Lung (tissue), 11 donors: ENCODE measurements at regions not wholly inside any gene's neighbourhood (a gene's known extent, or its start where the extent isn't known, plus 50 kb on each side); places are given as distances from the start of the nearest gene placed in this dataset.

Experiments used
- ATAC-seq: fragments of 200-7000 bp; cut with Tn5 transposase; one replicate; pipeline ENCODE4 v1.9.1; 2020; ENCODE audit warnings: moderate number of reproducible peaks; ENCODE audit not compliant: insufficient read depth, low FRiP score
- DNase-seq, 3 donors: peaks; one replicate each; pipeline ENCODE4 v3.0.0-alpha.2; 2013 to 2017
- H3K27ac ChIP-seq, 2 donors: one replicate each; pipeline ENCODE4 v1.5.1; 2013; ENCODE audit warnings: mild to moderate bottlenecking in 2 of 2, moderate library complexity in 2 of 2, control low read depth in 1 of 2, inconsistent platforms in 1 of 2, low read depth in 1 of 2, low read length in 1 of 2
- H3K27me3 ChIP-seq, 3 donors: one replicate each; pipeline ENCODE4 v1.5.1; 2013; ENCODE audit warnings: low read length in 2 of 3; ENCODE audit not compliant: control insufficient read depth in 3 of 3, insufficient read depth in 3 of 3
- H3K36me3 ChIP-seq, 4 donors: one replicate each; pipeline ENCODE4 v1.5.1; 2013; ENCODE audit warnings: low read length in 4 of 4, mild to moderate bottlenecking in 1 of 4, moderate library complexity in 1 of 4; ENCODE audit not compliant: control insufficient read depth in 4 of 4, insufficient read depth in 4 of 4
- H3K4me1 ChIP-seq, 5 donors: one replicate each; pipeline ENCODE4 v1.5.1; 2013; ENCODE audit warnings: low read length in 5 of 5, mild to moderate bottlenecking in 2 of 5, moderate library complexity in 1 of 5; ENCODE audit not compliant: control insufficient read depth in 5 of 5, insufficient read depth in 5 of 5
- H3K4me3 ChIP-seq: one replicate; pipeline ENCODE4 v1.5.1; 2013; ENCODE audit warnings: mild to moderate bottlenecking, control low read depth, moderate library complexity
- H3K9ac ChIP-seq, 2 donors: one replicate each; pipeline ENCODE4 v1.5.1; 2013; ENCODE audit warnings: low read length in 2 of 2, control low read depth in 1 of 2; ENCODE audit not compliant: insufficient read depth in 1 of 2
- H3K9me3 ChIP-seq, 4 donors: one replicate each; pipeline ENCODE4 v1.5.1; 2013; ENCODE audit warnings: low read length in 3 of 4, mild to moderate bottlenecking in 1 of 4, moderate library complexity in 1 of 4; ENCODE audit not compliant: control insufficient read depth in 4 of 4, insufficient read depth in 3 of 4
- CTCF ChIP-seq: IDR thresholded peaks from 2 replicates; pipeline ENCODE4 v1.5.1; 2012; ENCODE audit warnings: mild to moderate bottlenecking; ENCODE audit errors: control extremely low read depth, extremely low read depth
- WGBS, 2 donors: extraction: QIAGEN DNeasy Blood & Tissue Kit; methylation state at CpG; one replicate each; pipeline ENCODE4 v1.1.7; 2013; 5-methylcytosine and 5-hydroxymethylcytosine counted together
- donor health status: control.
- donor health status: control.
- donor health status: Bipolar disorder and iron deficiency.
- donor health status: healthy.
- donor health status: DM: yes; HTN: yes; CAD: no.

DNA sequence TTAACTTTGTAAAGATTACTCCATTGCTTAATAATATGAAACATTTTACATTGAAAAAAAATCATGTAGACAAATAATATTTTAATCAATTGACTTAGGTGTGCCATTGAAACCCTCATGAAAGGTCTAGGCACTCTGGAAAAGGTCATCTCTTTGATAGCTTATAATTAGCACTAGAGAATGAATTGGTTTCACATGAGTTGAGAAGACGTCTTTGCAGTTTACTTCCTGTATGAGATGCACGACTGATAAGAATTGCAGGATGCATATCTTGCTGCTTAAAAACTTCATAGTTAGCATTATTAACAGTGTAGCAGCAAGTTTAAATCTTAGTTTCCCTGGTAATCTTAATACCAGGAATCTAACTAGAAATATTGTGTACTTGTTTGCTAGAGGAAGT is 614.2 kb upstream of the COBL start:
- no peaks in the 10 kb centered on the region for H3K9me3 ChIP-seq
- no peak for TF ChIP-seq CTCF
- no peak overlapping the region for H3K4me3 ChIP-seq
- H3K4me1 ChIP-seq = no peaks in the 10 kb centered on the region
- ATAC-seq (no peak), DNase-seq (no peak)
- WGBS, 2 donors = 50 to 64% methylated on average over 2 of the region's 2 CpGs
- no peak overlapping the region for H3K9ac ChIP-seq
- no peaks in the 10 kb centered on the region for H3K36me3 ChIP-seq
- no peak overlapping the region for H3K27ac ChIP-seq
- no peaks in the 10 kb centered on the region for H3K27me3 ChIP-seq

DNA sequence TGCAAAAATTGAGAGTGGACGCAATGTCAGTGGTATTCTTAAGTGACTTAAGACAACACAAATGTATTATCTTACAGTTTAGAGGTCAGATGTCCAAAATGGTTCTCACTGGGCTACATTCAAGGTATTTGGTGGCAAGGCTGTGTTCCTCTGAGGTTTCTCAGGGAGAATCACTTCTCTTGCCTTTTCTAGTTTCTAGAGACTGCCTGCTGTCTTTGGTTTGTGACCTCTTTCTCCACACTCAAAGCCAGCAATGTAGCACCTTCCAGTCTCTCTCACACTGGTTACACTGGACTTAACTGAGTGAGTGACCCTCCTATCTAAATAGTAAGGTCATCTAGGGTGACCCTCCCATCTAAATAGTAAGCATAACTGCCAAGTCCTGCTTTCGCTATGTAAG is 613.2 kb upstream of the COBL start:
- no peaks in the 10 kb centered on the region for H3K4me1 ChIP-seq
- no peaks in the 10 kb centered on the region for H3K9me3 ChIP-seq
- no peak overlapping the region for H3K4me3 ChIP-seq
- 46 to 47% methylated on average over 2 of the region's 2 CpGs for WGBS, 2 donors
- no peak for ATAC-seq
- no peaks in the 10 kb centered on the region for H3K27me3 ChIP-seq
- H3K36me3 ChIP-seq = no peaks in the 10 kb centered on the region
- H3K27ac ChIP-seq = no peak overlapping the region
- no peak overlapping the region for H3K9ac ChIP-seq
- TF ChIP-seq CTCF = no peak
- DNase-seq = no peak

DNA sequence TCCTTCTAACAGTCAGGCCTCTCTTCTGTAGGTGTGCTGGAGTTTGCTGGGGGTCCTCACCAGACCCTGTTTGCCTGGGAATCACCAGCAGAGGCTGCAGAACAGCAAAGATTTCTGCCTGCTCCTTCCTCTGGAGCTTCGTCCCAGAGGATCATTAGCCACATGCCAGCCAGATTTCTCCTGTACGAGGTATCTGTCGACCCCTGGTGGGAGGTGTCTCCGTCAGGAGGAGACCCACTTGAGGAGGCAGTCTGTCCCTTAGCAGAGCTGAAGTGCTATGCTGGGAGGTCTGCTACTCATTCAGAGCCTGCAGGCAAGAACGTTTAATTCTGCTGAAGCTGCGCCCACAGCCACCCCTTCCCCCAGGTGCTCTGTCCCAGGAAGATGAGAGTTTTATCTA is 611.1 kb upstream of the COBL start:
- no peak for TF ChIP-seq CTCF
- ATAC-seq (no peak), DNase-seq (no peak)
- Histone ChIP-seq H3K4me1 (no peaks in the 10 kb centered on the region), H3K9ac (no peak overlapping the region), H3K27ac (no peak overlapping the region), H3K4me3 (no peak overlapping the region), H3K9me3 (no peaks in the 10 kb centered on the region), H3K27me3 (no peaks in the 10 kb centered on the region), H3K36me3 (no peaks in the 10 kb centered on the region)
- WGBS, 2 donors = 83 to 86% methylated on average over 6 of the region's 6 CpGs

- Histone ChIP-seq H3K9ac (no peak overlapping the region), H3K36me3 (no peaks in the 10 kb centered on the region), H3K4me3 (no peak overlapping the region), H3K4me1 (no peaks in the 10 kb centered on the region), H3K27me3 (no peaks in the 10 kb centered on the region), H3K9me3 (no peaks in the 10 kb centered on the region), H3K27ac (no peak overlapping the region)
- WGBS, 2 donors = 75 to 77% methylated on average over 3 of the region's 3 CpGs
- DNase-seq = peak in 2 of 3 donors; percentile 4 to 45
- no peak for ATAC-seq
- TF ChIP-seq CTCF = no peak
Observed at GRCh38 chr7:51918581-51918980, 602.0 kb upstream of the COBL start.
